ENCODE measurements at regions not wholly inside any gene's neighbourhood (a gene's known extent, or its start where the extent isn't known, plus 50 kb on each side); places are given as distances from the start of the nearest gene placed in this dataset.

GRCh38 chr13:37345869-37346268 is 240.4 kb upstream of the CSNK1A1L start:
- no peak overlapping the region for H3K4me3 ChIP-seq
- no peaks in the 10 kb centered on the region for H3K9me3 ChIP-seq (ENCODE audit: insufficient read depth, low read depth)
- H4K20me1 ChIP-seq (ENCODE audit: insufficient read depth), result no peaks in the 10 kb centered on the region
- H3F3A ChIP-seq (ENCODE audit: insufficient read depth, low read depth), result no peaks in the 10 kb centered on the region
- H3K27ac ChIP-seq, result no peak overlapping the region
- no peaks in the 10 kb centered on the region for H3K4me1 ChIP-seq (replicated peaks; ENCODE audit: insufficient read depth)
- POLR2A ChIA-PET (ENCODE audit: unreplicated experiment), result no interaction called here
- TF ChIP-seq EZH2 (IDR thresholded peaks at IDR 0.05; ENCODE audit: low read depth) (no peak), CTCF (conservative IDR thresholded peaks at IDR 0.05) (no peak)
- no peak overlapping the region for H2AFZ ChIP-seq
- CTCF ChIA-PET, result no interaction called here
- no peaks in the 10 kb centered on the region for H3K79me2 ChIP-seq (ENCODE audit: low read depth)
- H3K9me2 ChIP-seq (ENCODE audit: insufficient read depth), result no peaks in the 10 kb centered on the region
- BruUV-seq (replicated peaks), result no TSS peak
- no peaks in the 10 kb centered on the region for H3K27me3 ChIP-seq (ENCODE audit: insufficient read depth, low read depth)
- no peaks in the 10 kb centered on the region for H3K36me3 ChIP-seq (ENCODE audit: low read depth)
- DNase-seq, result no peak
- intact Hi-C loops (cut with micrococcal nuclease; ENCODE audit: unreplicated experiment), result no loop called here
- H3K4me2 ChIP-seq, result no peak overlapping the region

- intact Hi-C loops (cut with micrococcal nuclease; ENCODE audit: unreplicated experiment), result no loop called here
- ChIA-PET CTCF (no interaction called here), POLR2A (ENCODE audit: unreplicated experiment) (no interaction called here)
- Histone ChIP-seq H3F3A (ENCODE audit: insufficient read depth, low read depth) (no peaks in the 10 kb centered on the region), H3K27me3 (ENCODE audit: insufficient read depth, low read depth) (no peaks in the 10 kb centered on the region), H3K4me2 (no peak overlapping the region), H2AFZ (no peak overlapping the region), H3K9me3 (ENCODE audit: insufficient read depth, low read depth) (no peaks in the 10 kb centered on the region), H3K36me3 (ENCODE audit: low read depth) (no peaks in the 10 kb centered on the region), H3K79me2 (ENCODE audit: low read depth) (no peaks in the 10 kb centered on the region), H4K20me1 (ENCODE audit: insufficient read depth) (no peaks in the 10 kb centered on the region), H3K27ac (no peak overlapping the region), H3K4me1 (replicated peaks; ENCODE audit: insufficient read depth) (no peaks in the 10 kb centered on the region), H3K4me3 (no peak overlapping the region), H3K9me2 (ENCODE audit: insufficient read depth) (no peaks in the 10 kb centered on the region)
- no peak for DNase-seq
- TF ChIP-seq CTCF (conservative IDR thresholded peaks at IDR 0.05), result no peak
- no peak for TF ChIP-seq EZH2 (IDR thresholded peaks at IDR 0.05; ENCODE audit: low read depth)
- no TSS peak for BruUV-seq (replicated peaks)
These were observed 239.9 kb upstream of the CSNK1A1L start for GRCh38 chr13:37345391-37345790.

GRCh38 chr13:37344056-37344455 is 238.6 kb upstream of the CSNK1A1L start:
- no peak for DNase-seq
- no peaks in the 10 kb centered on the region for H3K36me3 ChIP-seq (ENCODE audit: low read depth)
- no peaks in the 10 kb centered on the region for H3F3A ChIP-seq (ENCODE audit: insufficient read depth, low read depth)
- H3K4me3 ChIP-seq, result no peak overlapping the region
- intact Hi-C loops (cut with micrococcal nuclease; ENCODE audit: unreplicated experiment), result no loop called here
- no TSS peak for BruUV-seq (replicated peaks)
- H3K4me1 ChIP-seq (replicated peaks; ENCODE audit: insufficient read depth), result no peaks in the 10 kb centered on the region
- no peaks in the 10 kb centered on the region for H3K9me2 ChIP-seq (ENCODE audit: insufficient read depth)
- H3K4me2 ChIP-seq, result no peak overlapping the region
- H3K79me2 ChIP-seq (ENCODE audit: low read depth), result no peaks in the 10 kb centered on the region
- H3K9me3 ChIP-seq (ENCODE audit: insufficient read depth, low read depth), result no peaks in the 10 kb centered on the region
- H3K27ac ChIP-seq, result no peak overlapping the region
- no peaks in the 10 kb centered on the region for H3K27me3 ChIP-seq (ENCODE audit: insufficient read depth, low read depth)
- no peaks in the 10 kb centered on the region for H4K20me1 ChIP-seq (ENCODE audit: insufficient read depth)
- no peak overlapping the region for H2AFZ ChIP-seq
- TF ChIP-seq CTCF (conservative IDR thresholded peaks at IDR 0.05), result no peak
- no peak for TF ChIP-seq EZH2 (IDR thresholded peaks at IDR 0.05; ENCODE audit: low read depth)
- POLR2A ChIA-PET (ENCODE audit: unreplicated experiment), result no interaction called here
- CTCF ChIA-PET, result no interaction called here
